ENCODE measurements at regions not wholly inside any gene's neighbourhood (a gene's known extent, or its start where the extent isn't known, plus 50 kb on each side); places are given as distances from the start of the nearest gene placed in this dataset.

DNA sequence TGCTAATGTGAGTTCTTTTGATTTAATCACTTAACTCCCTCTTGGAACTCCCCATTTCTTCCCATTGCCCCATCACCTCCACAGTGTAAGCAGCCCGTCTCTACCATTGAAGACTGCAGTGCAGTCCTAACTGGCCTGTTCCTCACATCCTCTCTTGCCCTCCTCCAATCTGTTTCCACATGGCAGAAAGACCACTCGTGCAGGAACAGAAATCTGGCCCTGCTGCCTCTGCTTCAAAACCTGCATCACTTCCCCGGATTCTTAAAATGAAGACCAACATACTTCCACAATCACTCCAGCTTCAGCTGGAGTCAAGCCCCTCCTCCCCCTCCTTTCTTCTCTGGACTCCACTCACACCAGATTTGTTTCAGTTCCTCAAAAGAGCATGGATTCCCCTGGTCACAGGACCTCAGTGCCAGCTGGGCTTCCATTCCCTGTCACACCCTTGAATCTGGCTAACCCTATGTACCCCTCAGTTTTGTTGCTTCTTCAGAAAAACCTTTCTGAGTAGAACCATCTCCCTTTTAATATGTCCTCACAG is 802.3 kb downstream of the MAFB start:
- TF ChIP-seq CREB1 (CRISPR knock-in tag; IDR thresholded peaks at IDR 0.05) (no peak), CTCF (IDR thresholded peaks at IDR 0.05) (no peak), GRHL2 (CRISPR knock-in tag; IDR thresholded peaks at IDR 0.05; ENCODE audit: insufficient replicate concordance, severe bottlenecking) (no peak), ATF1 (CRISPR knock-in tag; IDR thresholded peaks at IDR 0.05) (no peak), NR2C2 (CRISPR knock-in tag; IDR thresholded peaks at IDR 0.05) (no peak), ZNF121 (CRISPR knock-in tag; IDR thresholded peaks at IDR 0.05) (no peak)

Measured in WTC11 (cell line).